ENCODE measurements at regions not wholly inside any gene's neighbourhood (a gene's known extent, or its start where the extent isn't known, plus 50 kb on each side); places are given as distances from the start of the nearest gene placed in this dataset.
A peak's percentile ranks its signal among the peaks of the same experiment; 100 is the strongest.

DNA sequence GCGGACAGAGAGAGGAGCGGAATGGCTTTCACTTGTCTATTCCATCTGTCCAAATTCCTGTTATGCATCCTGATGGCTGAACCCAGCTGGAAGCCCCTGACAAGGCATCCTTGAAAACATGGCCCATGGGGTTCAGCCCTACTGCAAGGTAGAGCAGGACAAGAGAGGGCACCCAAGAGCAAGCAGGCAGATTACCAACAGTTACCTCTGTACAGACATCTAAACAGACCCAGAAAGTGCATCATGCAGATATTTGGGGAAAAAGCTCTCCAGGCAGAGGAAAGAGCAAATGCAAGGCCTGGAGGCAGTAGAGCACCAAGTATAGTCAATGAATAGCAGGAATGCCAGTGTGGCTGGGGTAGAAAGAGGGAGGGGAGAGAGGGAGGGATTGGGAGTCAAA lies 407.5 kb downstream of the PCNX1 start:
- Histone ChIP-seq H3K27me3 (replicated peaks in 2 of 5; ENCODE audit: control insufficient read depth in 4 of 5, insufficient read depth in 5 of 5, low read length in 4 of 5) (peaks cover 0 to 3% (median 0%) of the 10 kb centered on the region in 5 experiments), H3K36me3 (ENCODE audit: control insufficient read depth in 4 of 4, insufficient read depth in 4 of 4, low read length in 3 of 4) (no peaks in the 10 kb centered on the region), H3K9me3 (ENCODE audit: control extremely low read depth in 1 of 5, control insufficient read depth in 4 of 5, insufficient read depth in 2 of 5, low read depth in 1 of 5, low read length in 4 of 5) (peaks cover 0 to 5% (median 2%) of the 10 kb centered on the region in 5 experiments), H3K4me1 (ENCODE audit: control extremely low read depth in 1 of 4, control insufficient read depth in 4 of 4, insufficient read depth in 4 of 4, low read length in 3 of 4) (peaks cover 0 to 4% (median 3%) of the 10 kb centered on the region in 4 experiments), H3K4me3 (ENCODE audit: control insufficient read depth in 1 of 7, extremely low read depth in 1 of 7, insufficient read depth in 4 of 7, low read depth in 2 of 7, low read length in 6 of 7) (no peak overlapping the region), H3K27ac (ENCODE audit: insufficient read depth in 1 of 2, low read depth in 1 of 2, low read length in 2 of 2, poor library complexity in 1 of 2, severe bottlenecking in 2 of 2) (no peak overlapping the region)
- POLR2A ChIA-PET = interaction anchor here (1.0 kb wide), 1 partner anchor 13 kb away, joined by 3 read pairs; no protein-coding TSS in a partner anchor
- CTCF ChIA-PET = interaction anchor here (0.9 to 1.0 kb wide), 2 partner anchors 27 to 90 kb away, joined by 3 read pairs; no protein-coding TSS in a partner anchor
- no peak for DNase-seq
- 96% methylated on average over 2 of the region's 2 CpGs for WGBS (ENCODE audit: insufficient coverage)

DNA sequence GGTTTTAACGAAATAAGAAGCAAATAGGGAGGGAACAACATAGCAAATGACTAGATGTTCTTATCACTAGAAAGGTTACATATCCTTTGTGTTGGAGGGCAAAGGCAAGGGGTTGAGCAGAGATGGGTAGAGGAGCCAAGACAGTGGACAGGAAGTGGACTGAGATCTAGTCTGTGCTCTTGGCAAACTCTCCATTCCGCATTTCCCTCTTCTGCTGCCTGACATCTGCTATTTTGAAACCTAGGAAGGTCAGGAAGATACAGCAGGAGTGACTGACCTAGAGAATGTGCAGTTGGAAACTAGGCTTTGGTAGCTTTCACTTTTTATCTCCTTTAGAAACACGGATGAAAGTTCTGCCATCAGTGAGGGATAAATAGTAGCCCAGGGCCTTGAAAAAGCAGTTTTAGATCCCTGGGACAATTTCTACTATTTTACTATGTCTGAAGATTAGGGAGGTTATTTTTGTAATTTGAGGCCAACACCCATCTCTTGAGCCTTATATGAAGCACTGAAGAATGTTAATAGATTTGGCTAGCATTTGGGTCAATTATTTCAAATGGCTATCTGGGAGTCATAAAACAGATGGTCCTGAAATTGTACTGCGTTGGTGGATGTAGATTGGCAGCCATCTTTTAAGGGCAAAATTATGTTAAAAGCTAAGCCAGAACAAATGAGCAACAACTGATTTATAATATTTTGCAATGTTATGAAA lies 410.3 kb downstream of the PCNX1 start:
- CTCF ChIA-PET = interaction anchor here (1.1 to 1.3 kb wide), 3 partner anchors 12 to 26 kb away, joined by 3 to 4 read pairs (median 3); no protein-coding TSS in a partner anchor
- 96% methylated on average over 3 of the region's 4 CpGs for WGBS (ENCODE audit: insufficient coverage)
- no peak overlapping the region for H3K4me3 ChIP-seq (ENCODE audit: control insufficient read depth in 1 of 7, extremely low read depth in 1 of 7, insufficient read depth in 4 of 7, low read depth in 2 of 7, low read length in 6 of 7)
- DNase-seq = no peak
- POLR2A ChIA-PET = no interaction called here
- peaks cover 6 to 18% (median 14%) of the 10 kb centered on the region in 4 experiments for H3K4me1 ChIP-seq (ENCODE audit: control extremely low read depth in 1 of 4, control insufficient read depth in 4 of 4, insufficient read depth in 4 of 4, low read length in 3 of 4)
- peaks cover 0 to 3% (median 0%) of the 10 kb centered on the region in 5 experiments for H3K27me3 ChIP-seq (replicated peaks in 2 of 5; ENCODE audit: control insufficient read depth in 4 of 5, insufficient read depth in 5 of 5, low read length in 4 of 5)
- no peak overlapping the region for H3K27ac ChIP-seq (ENCODE audit: insufficient read depth in 1 of 2, low read depth in 1 of 2, low read length in 2 of 2, poor library complexity in 1 of 2, severe bottlenecking in 2 of 2)
- H3K9me3 ChIP-seq (ENCODE audit: control extremely low read depth in 1 of 5, control insufficient read depth in 4 of 5, insufficient read depth in 2 of 5, low read depth in 1 of 5, low read length in 4 of 5) = peaks cover 0 to 5% (median 2%) of the 10 kb centered on the region in 5 experiments
- no peaks in the 10 kb centered on the region for H3K36me3 ChIP-seq (ENCODE audit: control insufficient read depth in 4 of 4, insufficient read depth in 4 of 4, low read length in 3 of 4)

DNA sequence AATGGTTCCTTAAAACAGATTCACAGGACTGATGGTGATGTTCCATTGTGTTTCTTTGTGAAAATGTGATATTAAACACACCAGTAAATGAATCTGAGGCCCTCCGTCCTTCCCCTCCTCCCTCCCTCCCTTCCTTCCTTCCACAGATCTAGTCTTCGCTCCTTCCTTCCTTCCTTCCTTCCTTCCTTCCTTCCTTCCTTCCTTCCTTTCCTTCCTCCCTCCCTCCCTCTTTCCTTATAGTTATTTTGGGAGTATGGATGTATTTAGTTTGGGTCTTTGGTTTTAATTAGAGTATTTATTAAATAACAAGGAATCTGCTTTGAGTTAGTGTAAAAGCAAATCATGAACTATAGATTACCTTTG lies 410.8 kb downstream of the PCNX1 start:
- no CpG with 5 or more reads among the region's 2 CpGs for WGBS (ENCODE audit: insufficient coverage)
- H3K27me3 ChIP-seq (replicated peaks in 2 of 5; ENCODE audit: control insufficient read depth in 4 of 5, insufficient read depth in 5 of 5, low read length in 4 of 5) = peaks cover 0 to 3% (median 0%) of the 10 kb centered on the region in 5 experiments
- H3K9me3 ChIP-seq (ENCODE audit: control extremely low read depth in 1 of 5, control insufficient read depth in 4 of 5, insufficient read depth in 2 of 5, low read depth in 1 of 5, low read length in 4 of 5) = peaks cover 0 to 5% (median 0%) of the 10 kb centered on the region in 5 experiments
- CTCF ChIA-PET = interaction anchor here (1.1 to 1.3 kb wide), 3 partner anchors 13 to 27 kb away, joined by 3 to 4 read pairs (median 3); no protein-coding TSS in a partner anchor
- H3K27ac ChIP-seq (ENCODE audit: insufficient read depth in 1 of 2, low read depth in 1 of 2, low read length in 2 of 2, poor library complexity in 1 of 2, severe bottlenecking in 2 of 2) = no peak overlapping the region
- no peaks in the 10 kb centered on the region for H3K36me3 ChIP-seq (ENCODE audit: control insufficient read depth in 4 of 4, insufficient read depth in 4 of 4, low read length in 3 of 4)
- no peak for DNase-seq
- POLR2A ChIA-PET = no interaction called here
- no peak overlapping the region for H3K4me3 ChIP-seq (ENCODE audit: control insufficient read depth in 1 of 7, extremely low read depth in 1 of 7, insufficient read depth in 4 of 7, low read depth in 2 of 7, low read length in 6 of 7)
- peaks cover 6 to 18% (median 14%) of the 10 kb centered on the region in 4 experiments for H3K4me1 ChIP-seq (ENCODE audit: control extremely low read depth in 1 of 4, control insufficient read depth in 4 of 4, insufficient read depth in 4 of 4, low read length in 3 of 4)

DNA sequence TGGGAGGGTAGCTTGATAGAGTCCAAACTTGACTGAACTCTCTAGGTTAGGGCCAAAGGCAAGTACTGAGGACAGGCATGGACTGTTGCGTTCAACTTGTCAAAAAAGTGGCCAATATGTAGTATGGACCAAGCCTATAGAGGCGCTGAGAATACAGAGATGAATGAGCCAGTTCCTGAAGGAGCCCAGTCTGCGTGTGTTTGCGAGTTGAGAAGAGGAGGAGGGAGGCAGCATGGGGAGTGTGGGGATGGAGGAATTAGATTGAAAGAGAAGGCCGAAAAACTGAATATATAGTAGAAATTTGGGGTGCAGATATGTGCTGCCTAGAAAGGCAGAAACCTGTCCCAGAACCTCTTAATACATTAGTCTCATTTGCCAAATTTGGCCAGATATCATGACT lies 412.4 kb downstream of the PCNX1 start:
- H3K4me3 ChIP-seq (ENCODE audit: control insufficient read depth in 1 of 7, extremely low read depth in 1 of 7, insufficient read depth in 4 of 7, low read depth in 2 of 7, low read length in 6 of 7) = peak overlapping the region in 6 of 7 experiments; percentile 39 to 94 (median 83)
- ChIA-PET POLR2A (no interaction called here), CTCF (interaction anchor here (0.9 kb wide), 1 partner anchor 177 kb away, joined by 3 read pairs; no protein-coding TSS in a partner anchor)
- H3K36me3 ChIP-seq (ENCODE audit: control insufficient read depth in 4 of 4, insufficient read depth in 4 of 4, low read length in 3 of 4) = no peaks in the 10 kb centered on the region
- no peaks in the 10 kb centered on the region for H3K9me3 ChIP-seq (ENCODE audit: control extremely low read depth in 1 of 5, control insufficient read depth in 4 of 5, insufficient read depth in 2 of 5, low read depth in 1 of 5, low read length in 4 of 5)
- peak overlapping the region in 1 of 2 experiments; percentile 14 for H3K27ac ChIP-seq (ENCODE audit: insufficient read depth in 1 of 2, low read depth in 1 of 2, low read length in 2 of 2, poor library complexity in 1 of 2, severe bottlenecking in 2 of 2)
- peaks cover 6 to 22% (median 15%) of the 10 kb centered on the region in 4 experiments for H3K4me1 ChIP-seq (ENCODE audit: control extremely low read depth in 1 of 4, control insufficient read depth in 4 of 4, insufficient read depth in 4 of 4, low read length in 3 of 4)
- no peak for DNase-seq
- peaks cover 0 to 3% (median 0%) of the 10 kb centered on the region in 5 experiments for H3K27me3 ChIP-seq (replicated peaks in 2 of 5; ENCODE audit: control insufficient read depth in 4 of 5, insufficient read depth in 5 of 5, low read length in 4 of 5)
- WGBS (ENCODE audit: insufficient coverage) = 20% methylated on average over 5 of the region's 5 CpGs

DNA sequence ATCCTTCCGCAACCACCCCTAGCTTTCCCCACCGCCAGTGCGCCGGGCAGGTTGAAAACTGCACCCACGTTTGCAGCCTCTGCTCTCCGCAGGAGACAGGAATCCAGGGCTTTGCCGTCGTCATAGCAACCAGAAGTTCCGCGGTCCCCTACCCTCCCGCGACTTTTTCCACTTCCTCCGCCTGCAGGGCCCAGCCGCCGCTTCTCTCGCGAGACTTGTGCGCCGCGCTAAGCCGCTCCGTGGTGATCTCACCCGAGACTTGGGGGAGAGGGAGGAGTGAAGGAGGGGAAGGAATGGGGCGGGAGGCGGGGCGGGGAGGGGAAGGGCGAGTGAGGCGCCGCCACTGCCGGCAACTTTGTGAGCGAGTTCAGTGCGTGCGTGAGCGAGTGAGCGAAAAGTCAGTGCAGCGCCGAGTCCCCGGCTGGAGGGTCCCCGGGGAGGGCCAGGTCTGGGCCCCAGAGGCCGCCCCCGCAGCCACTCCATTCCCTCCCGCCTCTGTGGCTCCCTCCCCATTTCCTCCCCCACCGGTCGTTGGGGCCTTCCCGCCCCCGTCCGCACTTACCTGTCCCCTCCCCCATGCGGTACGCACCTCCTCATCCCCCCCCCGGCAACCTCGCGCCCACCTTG lies 413.0 kb downstream of the PCNX1 start, which contains the start of gene SIPA1L1:
Gene SIPA1L1, plus strand, starts transcription at position 370 of the 627 bp plus-strand sequence.
- DNase-seq = peak; percentile 99 to 100 (median 100)
- WGBS (ENCODE audit: insufficient coverage) = under 1% methylated on average over 10 of the region's 52 CpGs
- Histone ChIP-seq H3K36me3 (ENCODE audit: control insufficient read depth in 4 of 4, insufficient read depth in 4 of 4, low read length in 3 of 4) (no peaks in the 10 kb centered on the region), H3K9me3 (ENCODE audit: control extremely low read depth in 1 of 5, control insufficient read depth in 4 of 5, insufficient read depth in 2 of 5, low read depth in 1 of 5, low read length in 4 of 5) (no peaks in the 10 kb centered on the region), H3K4me3 (ENCODE audit: control insufficient read depth in 1 of 7, extremely low read depth in 1 of 7, insufficient read depth in 4 of 7, low read depth in 2 of 7, low read length in 6 of 7) (peak within 1 kb of the TSS; percentile 78 to 94 (median 90)), H3K27ac (ENCODE audit: insufficient read depth in 1 of 2, low read depth in 1 of 2, low read length in 2 of 2, poor library complexity in 1 of 2, severe bottlenecking in 2 of 2) (peak within 1 kb of the TSS; percentile 40 to 79), H3K4me1 (ENCODE audit: control extremely low read depth in 1 of 4, control insufficient read depth in 4 of 4, insufficient read depth in 4 of 4, low read length in 3 of 4) (peaks cover 9 to 27% (median 20%) of the 10 kb centered on the region in 4 experiments), H3K27me3 (replicated peaks in 2 of 5; ENCODE audit: control insufficient read depth in 4 of 5, insufficient read depth in 5 of 5, low read length in 4 of 5) (peaks cover 0 to 3% (median 0%) of the 10 kb centered on the region in 5 experiments)
- ChIA-PET POLR2A (no interaction called here), CTCF (no interaction called here)

DNA sequence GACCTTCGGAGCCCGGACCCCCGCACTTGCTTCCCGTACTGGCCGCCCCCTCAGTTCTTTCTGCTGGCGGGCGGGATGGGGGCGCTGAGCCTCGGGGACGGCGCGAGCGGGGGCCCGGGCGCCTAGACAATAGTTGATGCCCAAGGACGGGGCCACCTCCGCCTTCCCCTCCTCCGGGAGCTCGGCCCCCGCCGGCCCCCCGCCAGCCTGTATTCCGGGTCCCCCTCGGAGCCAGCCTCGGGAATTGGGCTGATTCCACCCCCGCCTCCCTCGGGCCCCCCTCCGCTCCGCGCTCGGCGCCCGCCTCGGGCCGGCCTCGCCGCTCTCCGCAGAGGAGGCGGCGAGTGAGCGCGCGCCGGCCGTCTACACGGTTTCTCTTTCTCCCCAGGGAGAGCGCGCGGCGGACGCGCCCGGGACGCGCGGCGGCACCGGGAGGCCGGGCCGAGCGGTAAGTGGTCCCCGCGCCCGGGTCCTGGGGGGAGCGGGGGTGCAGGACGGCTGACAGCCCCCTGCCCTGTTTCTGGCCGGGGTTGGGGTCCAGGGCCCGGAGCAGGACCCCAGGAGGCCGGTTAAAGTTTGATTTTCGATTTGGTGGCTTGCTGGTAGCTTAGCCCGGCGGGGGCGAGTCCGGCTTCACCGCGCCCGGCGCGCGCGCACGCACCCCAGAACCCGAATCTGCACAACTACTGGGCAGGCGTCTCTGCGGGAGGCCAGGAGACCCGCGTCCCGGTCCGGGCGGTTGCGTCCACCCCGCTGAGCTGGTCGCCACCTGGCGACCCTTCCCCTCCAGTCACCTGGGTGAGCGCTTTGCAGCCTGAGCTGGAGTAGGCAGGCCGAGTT lies 413.7 kb downstream of the PCNX1 start:
- DNase-seq = peak in 2 of 3 donors; percentile 60 to 66
- POLR2A ChIA-PET = no interaction called here
- Histone ChIP-seq H3K27me3 (replicated peaks in 2 of 5; ENCODE audit: control insufficient read depth in 4 of 5, insufficient read depth in 5 of 5, low read length in 4 of 5) (peaks cover 0 to 3% (median 0%) of the 10 kb centered on the region in 5 experiments), H3K27ac (ENCODE audit: insufficient read depth in 1 of 2, low read depth in 1 of 2, low read length in 2 of 2, poor library complexity in 1 of 2, severe bottlenecking in 2 of 2) (peak overlapping the region; percentile 40 to 79), H3K4me1 (ENCODE audit: control extremely low read depth in 1 of 4, control insufficient read depth in 4 of 4, insufficient read depth in 4 of 4, low read length in 3 of 4) (peaks cover 15 to 32% (median 25%) of the 10 kb centered on the region in 4 experiments), H3K4me3 (ENCODE audit: control insufficient read depth in 1 of 7, extremely low read depth in 1 of 7, insufficient read depth in 4 of 7, low read depth in 2 of 7, low read length in 6 of 7) (peak overlapping the region; percentile 78 to 94 (median 90)), H3K36me3 (ENCODE audit: control insufficient read depth in 4 of 4, insufficient read depth in 4 of 4, low read length in 3 of 4) (no peaks in the 10 kb centered on the region), H3K9me3 (ENCODE audit: control extremely low read depth in 1 of 5, control insufficient read depth in 4 of 5, insufficient read depth in 2 of 5, low read depth in 1 of 5, low read length in 4 of 5) (no peaks in the 10 kb centered on the region)
- WGBS (ENCODE audit: insufficient coverage) = under 1% methylated on average over 69 of the region's 96 CpGs
- CTCF ChIA-PET = interaction anchor here (0.8 to 5.2 kb wide), 8 partner anchors 21 to 432 kb away, joined by 3 to 36 read pairs (median 4); no protein-coding TSS in a partner anchor
